ENCODE measurements at regions not wholly inside any gene's neighbourhood (a gene's known extent, or its start where the extent isn't known, plus 50 kb on each side); places are given as distances from the start of the nearest gene placed in this dataset.
"Not testable (repeated sequence)": the region's sequence is repeated elsewhere in the genome, so short reads cannot be mapped to it uniquely, and the experiment has no call there.

GRCh38 chr6:137811121-137811915 is 55.7 kb upstream of the TNFAIP3 start:
- peaks cover 0 to 16% (median 4%) of the 10 kb centered on the region in 4 donors for H3K4me1 ChIP-seq
- intact Hi-C loops (cut with DNase I), result no loop called here
- TF ChIP-seq CTCF (IDR thresholded peaks at IDR 0.05), result no peak
- peak in 2 of 4 donors; percentile 64 to 73 for TF ChIP-seq EP300 (IDR thresholded peaks at IDR 0.05)
- TF ChIP-seq POLR2A (IDR thresholded peaks at IDR 0.05), result no peak
- peak in 3 of 4 donors; percentile 6 to 85 (median 48) for TF ChIP-seq POLR2AphosphoS5 (IDR thresholded peaks at IDR 0.05)
- H3K4me3 ChIP-seq, result no peak overlapping the region
- no peaks in the 10 kb centered on the region for H3K9me3 ChIP-seq
- H3K36me3 ChIP-seq, result no peaks in the 10 kb centered on the region
- peak; percentile 88 for DNase-seq
- 28 to 36% methylated on average over 13 of the region's 13 CpGs for WGBS, 2 donors
- H3K27ac ChIP-seq, result peak overlapping the region in 3 of 4 donors; percentile 46 to 52 (median 50)
- H3K27me3 ChIP-seq, result no peaks in the 10 kb centered on the region

GRCh38 chr6:137811916-137812553 is 55.0 kb upstream of the TNFAIP3 start:
- Histone ChIP-seq H3K27me3 (no peaks in the 10 kb centered on the region), H3K27ac (peak overlapping the region in 3 of 4 donors; percentile 46 to 52 (median 50)), H3K4me3 (no peak overlapping the region), H3K36me3 (no peaks in the 10 kb centered on the region), H3K4me1 (peaks cover 0 to 21% (median 7%) of the 10 kb centered on the region in 4 donors), H3K9me3 (no peaks in the 10 kb centered on the region)
- DNase-seq, result no peak
- intact Hi-C loops (cut with DNase I), result no loop called here
- 73 to 78% methylated on average over 6 of the region's 6 CpGs for WGBS, 2 donors
- TF ChIP-seq POLR2A (IDR thresholded peaks at IDR 0.05) (no peak), EP300 (IDR thresholded peaks at IDR 0.05) (no peak), POLR2AphosphoS5 (IDR thresholded peaks at IDR 0.05) (no peak), CTCF (IDR thresholded peaks at IDR 0.05) (no peak)

DNA sequence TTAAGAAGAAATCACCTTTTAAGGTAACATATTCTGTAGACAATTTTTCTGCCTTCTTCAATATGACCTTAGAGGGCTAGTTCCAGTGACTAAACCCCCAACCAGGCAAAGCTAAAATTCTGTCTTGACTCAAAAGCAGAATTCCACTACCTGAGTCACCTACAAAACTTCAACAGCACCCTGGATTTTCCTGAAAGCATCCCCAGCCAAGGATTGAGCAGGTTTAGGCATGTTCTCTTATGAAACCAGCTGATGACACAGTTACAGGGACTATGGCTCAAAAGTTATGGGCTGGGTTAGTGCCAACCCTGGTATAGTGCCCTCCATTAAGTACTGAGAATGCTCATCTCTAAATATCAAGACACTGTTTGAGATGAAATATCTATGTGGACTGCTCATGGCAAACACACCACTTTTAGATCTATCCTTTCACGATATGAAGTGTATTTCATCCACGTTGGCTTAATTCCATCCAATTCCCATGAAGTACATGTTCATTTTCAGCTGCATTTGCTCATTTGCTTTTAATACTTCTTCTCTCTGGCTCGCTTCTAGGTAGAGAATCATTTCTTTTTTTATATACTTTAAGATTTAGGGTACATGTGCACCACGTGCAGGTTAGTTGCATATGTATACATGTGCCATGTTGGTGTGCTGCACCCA is 53.6 kb upstream of the TNFAIP3 start:
- Histone ChIP-seq H3K4me3 (no peak overlapping the region), H3K36me3 (no peaks in the 10 kb centered on the region), H3K27me3 (no peaks in the 10 kb centered on the region), H3K4me1 (peaks cover 0 to 17% (median 8%) of the 10 kb centered on the region in 4 donors), H3K27ac (no peak overlapping the region), H3K9me3 (no peaks in the 10 kb centered on the region)
- no peak for DNase-seq
- intact Hi-C loops (cut with DNase I), result no loop called here
- TF ChIP-seq EP300 (IDR thresholded peaks at IDR 0.05), result no peak
- TF ChIP-seq POLR2AphosphoS5 (IDR thresholded peaks at IDR 0.05), result no peak
- TF ChIP-seq CTCF (IDR thresholded peaks at IDR 0.05), result no peak
- no peak for TF ChIP-seq POLR2A (IDR thresholded peaks at IDR 0.05)
- 96% methylated on average over 4 of the region's 4 CpGs for WGBS, 2 donors

DNA sequence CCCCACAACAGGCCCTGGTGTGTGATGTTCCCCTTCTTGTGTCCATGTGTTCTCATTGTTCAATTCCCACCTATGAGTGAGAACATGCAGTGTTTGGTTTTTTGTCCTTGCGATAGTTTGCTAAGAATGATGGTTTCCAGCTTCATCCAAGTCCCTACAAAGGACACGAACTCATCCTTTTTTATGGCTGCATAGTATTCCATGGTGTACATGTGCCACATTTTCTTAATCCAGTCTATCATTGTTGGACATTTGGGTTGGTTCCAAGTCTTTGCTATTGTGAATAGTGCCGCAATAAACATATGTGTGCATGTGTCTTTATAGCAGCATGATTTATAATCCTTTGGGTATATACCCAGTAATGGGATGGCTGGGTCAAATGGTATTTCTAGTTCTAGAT is 53.0 kb upstream of the TNFAIP3 start:
- WGBS, 2 donors, result 97% methylated on average over 2 of the region's 3 CpGs
- H3K27ac ChIP-seq; DNase-seq; H3K27me3 ChIP-seq; H3K36me3 ChIP-seq; H3K4me3 ChIP-seq; intact Hi-C loops (cut with DNase I); H3K9me3 ChIP-seq: not testable (repeated sequence)
- H3K4me1 ChIP-seq, result peaks cover 0 to 17% (median 8%) of the 10 kb centered on the region in 4 donors

DNA sequence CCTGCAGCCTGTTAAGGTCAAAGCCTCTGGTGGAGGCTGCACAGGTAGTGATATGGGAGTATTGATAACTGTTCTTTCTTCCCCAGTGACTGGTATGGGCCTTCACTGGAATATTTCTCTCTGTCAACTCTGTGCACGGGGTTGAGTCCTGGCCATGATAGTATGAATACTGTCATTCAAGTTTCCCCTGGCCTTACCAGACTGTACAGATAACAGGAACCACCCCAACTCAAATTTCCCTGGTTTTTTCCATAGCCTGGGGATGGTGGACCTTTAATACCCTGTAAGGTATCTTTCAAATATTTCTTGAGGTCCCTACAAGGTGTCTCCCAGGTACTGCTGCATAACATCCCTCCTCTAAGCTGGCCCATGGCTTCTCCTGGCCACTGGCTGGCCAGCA is 51.4 kb upstream of the TNFAIP3 start:
- no peaks in the 10 kb centered on the region for H3K36me3 ChIP-seq
- no peak for DNase-seq
- 87 to 91% methylated on average over 1 of the region's 1 CpG for WGBS, 2 donors
- no peaks in the 10 kb centered on the region for H3K9me3 ChIP-seq
- H3K27me3 ChIP-seq, result no peaks in the 10 kb centered on the region
- intact Hi-C loops (cut with DNase I), result no loop called here
- TF ChIP-seq EP300 (IDR thresholded peaks at IDR 0.05) (no peak), POLR2AphosphoS5 (IDR thresholded peaks at IDR 0.05) (no peak), CTCF (IDR thresholded peaks at IDR 0.05) (no peak), POLR2A (IDR thresholded peaks at IDR 0.05) (no peak)
- H3K4me3 ChIP-seq, result no peak overlapping the region
- H3K4me1 ChIP-seq, result peaks cover 0 to 28% (median 14%) of the 10 kb centered on the region in 4 donors
- no peak overlapping the region for H3K27ac ChIP-seq
